ENCODE measurements at regions not wholly inside any gene's neighbourhood (a gene's known extent, or its start where the extent isn't known, plus 50 kb on each side); places are given as distances from the start of the nearest gene placed in this dataset.
"Not testable (repeated sequence)": the region's sequence is repeated elsewhere in the genome, so short reads cannot be mapped to it uniquely, and the experiment has no call there.

DNA sequence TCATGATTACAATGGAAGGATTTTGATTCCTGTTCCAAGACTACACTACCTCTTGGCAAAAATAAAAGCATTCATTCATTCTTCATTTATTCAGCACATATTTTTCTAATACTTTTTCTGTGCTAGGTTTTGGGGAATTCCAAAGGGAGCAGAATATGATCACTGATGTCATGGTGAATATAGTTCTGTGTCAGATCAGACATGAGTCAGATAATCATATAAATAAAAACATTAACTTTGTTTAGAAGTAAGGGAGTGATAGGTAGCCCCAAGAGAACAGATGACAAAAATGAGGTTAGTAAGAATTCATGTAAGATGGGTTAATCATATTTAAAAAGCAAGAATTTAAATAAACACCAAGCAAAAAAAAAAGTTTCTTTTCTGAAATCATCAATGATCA is 94.1 kb upstream of the RANBP6 start:
- Mint-ChIP-seq H3K27ac (ENCODE audit: unreplicated experiment) (no peak overlapping the region), H3K36me3 (ENCODE audit: low read depth, unreplicated experiment) (no peaks in the 10 kb centered on the region), H3K27me3 (ENCODE audit: unreplicated experiment) (no peaks in the 10 kb centered on the region), H3K9me3 (ENCODE audit: unreplicated experiment) (no peaks in the 10 kb centered on the region), H3K4me3 (ENCODE audit: unreplicated experiment) (no peak overlapping the region), H3K4me1 (ENCODE audit: unreplicated experiment) (peaks cover 5% of the 10 kb centered on the region)
- no peak for DNase-seq (ENCODE audit: low spot score)
- TF ChIP-seq, protein P1, sequence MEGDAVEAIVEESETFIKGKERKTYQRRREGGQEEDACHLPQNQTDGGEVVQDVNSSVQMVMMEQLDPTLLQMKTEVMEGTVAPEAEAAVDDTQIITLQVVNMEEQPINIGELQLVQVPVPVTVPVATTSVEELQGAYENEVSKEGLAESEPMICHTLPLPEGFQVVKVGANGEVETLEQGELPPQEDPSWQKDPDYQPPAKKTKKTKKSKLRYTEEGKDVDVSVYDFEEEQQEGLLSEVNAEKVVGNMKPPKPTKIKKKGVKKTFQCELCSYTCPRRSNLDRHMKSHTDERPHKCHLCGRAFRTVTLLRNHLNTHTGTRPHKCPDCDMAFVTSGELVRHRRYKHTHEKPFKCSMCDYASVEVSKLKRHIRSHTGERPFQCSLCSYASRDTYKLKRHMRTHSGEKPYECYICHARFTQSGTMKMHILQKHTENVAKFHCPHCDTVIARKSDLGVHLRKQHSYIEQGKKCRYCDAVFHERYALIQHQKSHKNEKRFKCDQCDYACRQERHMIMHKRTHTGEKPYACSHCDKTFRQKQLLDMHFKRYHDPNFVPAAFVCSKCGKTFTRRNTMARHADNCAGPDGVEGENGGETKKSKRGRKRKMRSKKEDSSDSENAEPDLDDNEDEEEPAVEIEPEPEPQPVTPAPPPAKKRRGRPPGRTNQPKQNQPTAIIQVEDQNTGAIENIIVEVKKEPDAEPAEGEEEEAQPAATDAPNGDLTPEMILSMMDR (IDR thresholded peaks at IDR 0.05; ENCODE audit: unreplicated experiment): no peak

GRCh38 chr9:6106711-6107339 is 91.4 kb upstream of the RANBP6 start:
- peak overlapping the region; percentile 97 for H3K27ac Mint-ChIP-seq (ENCODE audit: unreplicated experiment)
- no peak overlapping the region for H3K4me3 Mint-ChIP-seq (ENCODE audit: unreplicated experiment)
- TF ChIP-seq, protein P1 (IDR thresholded peaks at IDR 0.05; ENCODE audit: unreplicated experiment): no peak
- H3K36me3 Mint-ChIP-seq (ENCODE audit: low read depth, unreplicated experiment): no peaks in the 10 kb centered on the region
- H3K9me3 Mint-ChIP-seq (ENCODE audit: unreplicated experiment): no peaks in the 10 kb centered on the region
- peak; percentile 28 for DNase-seq (ENCODE audit: low spot score)
- H3K27me3 Mint-ChIP-seq (ENCODE audit: unreplicated experiment): no peaks in the 10 kb centered on the region
- H3K4me1 Mint-ChIP-seq (ENCODE audit: unreplicated experiment): peaks cover 5% of the 10 kb centered on the region

DNA sequence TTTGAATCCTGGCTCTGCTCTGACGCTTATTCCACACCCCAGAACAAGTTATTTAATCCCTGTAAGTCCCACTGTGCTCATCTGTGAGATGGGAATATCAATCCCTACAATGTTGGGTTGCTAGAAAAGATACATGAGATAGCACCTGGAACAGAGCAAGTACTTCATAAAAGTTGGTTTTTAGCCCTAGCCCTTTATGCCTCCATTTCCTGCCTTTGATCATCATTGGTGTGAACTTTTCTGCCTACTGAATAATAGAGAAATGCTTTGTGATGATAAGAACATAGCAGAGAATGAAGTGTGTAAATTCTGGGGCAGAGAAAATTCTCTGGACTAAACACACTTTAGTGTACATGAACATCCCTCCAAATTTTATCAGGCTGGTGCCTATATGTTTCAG is 90.3 kb upstream of the RANBP6 start:
- no peak for DNase-seq (ENCODE audit: low spot score)
- TF ChIP-seq, protein P1 (IDR thresholded peaks at IDR 0.05; ENCODE audit: unreplicated experiment): no peak

DNA sequence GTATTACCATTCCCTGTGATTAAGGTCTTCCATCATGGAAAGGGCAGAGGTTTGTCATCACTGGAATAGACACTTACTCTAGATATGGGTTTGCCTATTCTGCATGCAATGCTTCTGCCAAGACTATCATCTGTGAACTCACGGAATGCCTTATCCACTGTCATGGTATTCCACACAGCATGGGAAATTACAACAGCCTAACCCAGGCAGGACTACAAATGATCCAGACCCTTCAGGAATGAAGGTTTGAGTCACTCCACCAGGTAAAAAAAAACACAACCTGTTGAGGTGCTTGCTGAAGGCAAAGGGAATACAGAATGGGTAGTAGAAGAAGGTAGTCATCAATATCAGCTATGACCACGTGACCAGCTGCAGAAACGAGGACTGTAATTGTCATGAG is 89.0 kb upstream of the RANBP6 start:
- not testable (repeated sequence) for DNase-seq (ENCODE audit: low spot score); H3K36me3 Mint-ChIP-seq (ENCODE audit: low read depth, unreplicated experiment); H3K27me3 Mint-ChIP-seq (ENCODE audit: unreplicated experiment); H3K4me1 Mint-ChIP-seq (ENCODE audit: unreplicated experiment); H3K27ac Mint-ChIP-seq (ENCODE audit: unreplicated experiment); H3K4me3 Mint-ChIP-seq (ENCODE audit: unreplicated experiment); H3K9me3 Mint-ChIP-seq (ENCODE audit: unreplicated experiment)

More for the DNA sequence above, 90.3 kb upstream of the RANBP6 start:
- Mint-ChIP-seq H3K36me3 (ENCODE audit: low read depth, unreplicated experiment) (no peaks in the 10 kb centered on the region), H3K27me3 (ENCODE audit: unreplicated experiment) (peaks cover 1% of the 10 kb centered on the region), H3K27ac (ENCODE audit: unreplicated experiment) (peak overlapping the region; percentile 87), H3K9me3 (ENCODE audit: unreplicated experiment) (no peaks in the 10 kb centered on the region), H3K4me1 (ENCODE audit: unreplicated experiment) (peaks cover 5% of the 10 kb centered on the region), H3K4me3 (ENCODE audit: unreplicated experiment) (no peak overlapping the region)

GRCh38 chr9:6103911-6104310 is 88.5 kb upstream of the RANBP6 start:
- not testable (repeated sequence) for H3K9me3 Mint-ChIP-seq (ENCODE audit: unreplicated experiment); H3K4me3 Mint-ChIP-seq (ENCODE audit: unreplicated experiment); H3K36me3 Mint-ChIP-seq (ENCODE audit: low read depth, unreplicated experiment); H3K27ac Mint-ChIP-seq (ENCODE audit: unreplicated experiment); DNase-seq (ENCODE audit: low spot score); H3K27me3 Mint-ChIP-seq (ENCODE audit: unreplicated experiment); H3K4me1 Mint-ChIP-seq (ENCODE audit: unreplicated experiment)

- H3K27ac Mint-ChIP-seq (ENCODE audit: unreplicated experiment); H3K27me3 Mint-ChIP-seq (ENCODE audit: unreplicated experiment): not testable (repeated sequence)
These were observed 87.0 kb upstream of the RANBP6 start for GRCh38 chr9:6102336-6102987.

GRCh38 chr9:6101725-6102124 is 86.3 kb upstream of the RANBP6 start:
- H3K9me3 Mint-ChIP-seq (ENCODE audit: unreplicated experiment); H3K27ac Mint-ChIP-seq (ENCODE audit: unreplicated experiment); H3K4me3 Mint-ChIP-seq (ENCODE audit: unreplicated experiment); H3K36me3 Mint-ChIP-seq (ENCODE audit: low read depth, unreplicated experiment); H3K4me1 Mint-ChIP-seq (ENCODE audit: unreplicated experiment); H3K27me3 Mint-ChIP-seq (ENCODE audit: unreplicated experiment); DNase-seq (ENCODE audit: low spot score): not testable (repeated sequence)

More at GRCh38 chr9:6102336-6102987, 87.0 kb upstream of the RANBP6 start:
- not testable (repeated sequence) for H3K36me3 Mint-ChIP-seq (ENCODE audit: low read depth, unreplicated experiment); H3K9me3 Mint-ChIP-seq (ENCODE audit: unreplicated experiment); H3K4me1 Mint-ChIP-seq (ENCODE audit: unreplicated experiment); DNase-seq (ENCODE audit: low spot score); H3K4me3 Mint-ChIP-seq (ENCODE audit: unreplicated experiment)

DNA sequence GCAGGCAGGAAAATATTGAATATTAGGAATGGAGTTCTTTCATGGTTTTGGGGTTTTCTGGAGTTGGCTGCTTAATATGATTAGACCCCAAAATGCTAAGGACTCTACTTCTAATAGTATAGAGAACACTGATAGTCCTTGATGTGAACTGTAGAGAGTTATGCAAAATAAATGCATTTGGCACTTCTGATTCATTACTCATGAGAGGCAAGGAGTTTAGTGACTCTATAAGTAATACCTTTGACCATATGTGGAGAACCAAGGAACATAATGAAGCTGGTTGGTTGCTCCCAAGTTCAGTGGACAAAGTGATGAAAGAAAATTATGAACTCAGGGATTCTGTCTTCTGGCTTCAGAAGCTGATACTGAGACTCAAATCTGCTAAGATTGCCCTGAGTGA is 83.9 kb upstream of the RANBP6 start:
- not testable (repeated sequence) for H3K9me3 Mint-ChIP-seq (ENCODE audit: unreplicated experiment); H3K27me3 Mint-ChIP-seq (ENCODE audit: unreplicated experiment); DNase-seq (ENCODE audit: low spot score); H3K4me1 Mint-ChIP-seq (ENCODE audit: unreplicated experiment); H3K36me3 Mint-ChIP-seq (ENCODE audit: low read depth, unreplicated experiment); H3K4me3 Mint-ChIP-seq (ENCODE audit: unreplicated experiment); H3K27ac Mint-ChIP-seq (ENCODE audit: unreplicated experiment)

Measured in endothelial cell (in vitro differentiated cells).